ENCODE measurements at regions not wholly inside any gene's neighbourhood (a gene's known extent, or its start where the extent isn't known, plus 50 kb on each side); places are given as distances from the start of the nearest gene placed in this dataset.
A peak's percentile ranks its signal among the peaks of the same experiment; 100 is the strongest.
"Not testable (repeated sequence)": the region's sequence is repeated elsewhere in the genome, so short reads cannot be mapped to it uniquely, and the experiment has no call there.

DNA sequence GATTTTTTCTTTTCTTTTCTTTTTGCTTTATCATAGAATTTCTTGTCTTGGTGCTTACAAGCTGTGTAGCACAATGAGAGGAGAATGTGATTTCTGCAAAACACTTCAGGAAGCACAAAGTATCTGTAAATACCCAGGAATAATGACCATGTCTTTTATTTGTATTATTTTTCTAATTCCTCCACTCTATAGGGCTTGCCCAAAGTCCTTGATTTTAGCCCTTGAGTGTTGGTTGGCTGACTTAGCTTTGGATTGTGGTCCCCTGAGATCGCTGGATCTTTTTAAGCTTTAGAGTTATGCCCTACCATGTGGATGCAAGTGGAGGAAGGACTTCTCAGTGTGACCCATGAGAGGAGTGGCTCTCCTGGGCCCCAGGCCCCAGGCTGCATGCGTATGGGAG lies 52.2 kb downstream of the HOXC4 start:
- not testable (repeated sequence) for H3K36me3 Mint-ChIP-seq; H3K9me3 Mint-ChIP-seq; ATAC-seq (ENCODE audit: low read depth); H3K27ac Mint-ChIP-seq; DNase-seq (ENCODE audit: low spot score in 2 of 2); H3K4me3 Mint-ChIP-seq
- Mint-ChIP-seq H3K27me3 (peaks cover 29% of the 10 kb centered on the region), H3K4me1 (peaks cover 11% of the 10 kb centered on the region)

GRCh38 chr12:54106252-54106651 lies 52.6 kb downstream of the HOXC4 start:
- H3K27me3 Mint-ChIP-seq: peaks cover 30% of the 10 kb centered on the region
- DNase-seq (ENCODE audit: low spot score in 2 of 2); H3K4me3 Mint-ChIP-seq; H3K4me1 Mint-ChIP-seq; H3K36me3 Mint-ChIP-seq; H3K9me3 Mint-ChIP-seq; H3K27ac Mint-ChIP-seq; ATAC-seq (ENCODE audit: low read depth): not testable (repeated sequence)

GRCh38 chr12:54106803-54107579 lies 53.4 kb downstream of the HOXC4 start:
- Mint-ChIP-seq H3K27me3 (peaks cover 32% of the 10 kb centered on the region), H3K4me3 (peak overlapping the region; percentile 37)
- not testable (repeated sequence) for DNase-seq (ENCODE audit: low spot score in 2 of 2); ATAC-seq (ENCODE audit: low read depth); H3K9me3 Mint-ChIP-seq; H3K4me1 Mint-ChIP-seq; H3K27ac Mint-ChIP-seq; H3K36me3 Mint-ChIP-seq

DNA sequence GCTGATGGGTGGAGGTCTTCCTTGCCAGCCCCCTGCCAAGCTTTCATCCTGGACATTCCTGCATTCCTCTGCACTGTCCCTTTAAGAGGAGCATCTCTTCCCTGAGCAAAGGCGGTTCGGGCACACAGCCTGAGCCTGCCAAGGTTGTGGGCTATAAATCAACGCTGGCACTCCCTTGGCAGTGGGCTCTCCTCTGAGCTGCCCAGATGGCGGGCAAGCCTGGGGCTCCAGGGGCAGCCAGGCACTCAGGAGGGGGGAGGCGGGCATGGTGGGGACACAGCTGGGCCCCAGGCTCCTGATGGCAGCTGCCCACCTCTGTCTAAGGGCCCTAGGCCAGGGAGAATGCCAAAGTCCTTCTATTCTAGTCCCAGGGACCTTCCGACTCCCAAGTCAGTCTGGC lies 58.7 kb downstream of the HOXC4 start:
- H3K27me3 Mint-ChIP-seq: peaks cover 21% of the 10 kb centered on the region
- not testable (repeated sequence) for H3K27ac Mint-ChIP-seq; H3K4me1 Mint-ChIP-seq; H3K4me3 Mint-ChIP-seq; H3K9me3 Mint-ChIP-seq; ATAC-seq (ENCODE audit: low read depth); H3K36me3 Mint-ChIP-seq; DNase-seq (ENCODE audit: low spot score in 2 of 2)

DNA sequence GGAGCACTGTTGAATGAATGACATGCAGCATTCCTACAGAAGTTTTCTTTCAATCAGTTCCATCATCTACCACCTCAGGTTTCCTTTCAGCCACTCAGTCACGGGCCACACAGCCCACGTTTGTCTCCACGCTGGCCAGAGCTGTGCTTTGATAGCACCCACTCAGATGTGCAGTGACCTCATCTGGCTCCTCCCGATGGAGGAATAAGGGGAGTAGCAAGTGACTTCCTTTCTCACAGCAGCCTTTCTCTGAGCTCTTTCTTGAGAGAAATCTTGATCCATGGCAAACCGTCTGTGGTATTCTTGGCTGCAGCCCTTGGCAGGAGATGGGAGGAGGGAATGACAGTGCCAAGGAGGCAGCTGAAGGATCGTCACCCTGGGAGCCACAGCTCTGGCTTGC lies 62.4 kb downstream of the HOXC4 start:
- not testable (repeated sequence) for DNase-seq (ENCODE audit: low spot score in 2 of 2); H3K36me3 Mint-ChIP-seq

DNA sequence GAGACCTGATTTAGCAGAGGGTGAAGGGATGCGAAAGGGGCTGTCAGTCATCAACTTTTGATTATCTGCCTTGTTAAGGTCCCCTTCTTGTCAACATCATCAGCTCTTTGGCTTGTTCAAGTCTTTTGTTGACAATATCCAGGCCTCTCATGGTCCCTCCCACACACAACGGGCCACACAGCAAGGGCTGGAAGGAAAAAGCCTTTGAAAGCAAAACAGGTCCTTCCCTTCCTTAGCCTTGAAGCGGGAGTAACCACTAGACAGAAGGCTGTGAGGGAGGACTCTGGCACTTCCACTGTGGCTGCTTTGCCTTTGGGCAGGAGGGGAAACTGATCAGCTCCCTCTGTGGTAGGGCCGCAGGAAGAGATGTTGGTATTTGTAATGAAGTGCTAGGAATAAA lies 63.8 kb downstream of the HOXC4 start:
- H3K9me3 Mint-ChIP-seq; H3K4me1 Mint-ChIP-seq; H3K27ac Mint-ChIP-seq; H3K4me3 Mint-ChIP-seq; DNase-seq (ENCODE audit: low spot score in 2 of 2); H3K36me3 Mint-ChIP-seq; ATAC-seq (ENCODE audit: low read depth): not testable (repeated sequence)
- H3K27me3 Mint-ChIP-seq: peaks cover 10% of the 10 kb centered on the region

More for the DNA sequence above, 62.4 kb downstream of the HOXC4 start:
- not testable (repeated sequence) for H3K9me3 Mint-ChIP-seq; ATAC-seq (ENCODE audit: low read depth); H3K4me1 Mint-ChIP-seq; H3K27ac Mint-ChIP-seq; H3K4me3 Mint-ChIP-seq
- H3K27me3 Mint-ChIP-seq: peaks cover 11% of the 10 kb centered on the region

DNA sequence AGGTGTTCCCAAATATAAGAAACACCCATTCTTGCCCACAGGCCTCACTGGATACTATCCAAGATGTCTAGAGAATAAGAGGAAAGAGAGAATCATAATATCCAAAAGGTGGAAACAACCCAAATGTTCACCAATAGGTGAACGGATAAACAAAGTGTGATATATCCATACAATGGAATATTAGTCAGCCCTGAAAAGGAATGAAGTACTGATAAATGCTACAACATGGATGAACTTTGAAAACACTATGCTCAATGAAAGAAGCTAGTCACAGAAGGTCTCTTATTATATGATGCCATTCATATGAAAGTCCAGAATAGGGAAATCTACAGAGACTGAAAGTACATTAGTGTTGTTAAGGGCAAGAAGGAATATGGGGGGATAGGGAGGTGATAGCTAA lies 65.4 kb downstream of the HOXC4 start:
- not testable (repeated sequence) for H3K4me1 Mint-ChIP-seq; H3K9me3 Mint-ChIP-seq; H3K27ac Mint-ChIP-seq; H3K36me3 Mint-ChIP-seq; H3K4me3 Mint-ChIP-seq; ATAC-seq (ENCODE audit: low read depth); DNase-seq (ENCODE audit: low spot score in 2 of 2)
- H3K27me3 Mint-ChIP-seq: peaks cover 11% of the 10 kb centered on the region

DNA sequence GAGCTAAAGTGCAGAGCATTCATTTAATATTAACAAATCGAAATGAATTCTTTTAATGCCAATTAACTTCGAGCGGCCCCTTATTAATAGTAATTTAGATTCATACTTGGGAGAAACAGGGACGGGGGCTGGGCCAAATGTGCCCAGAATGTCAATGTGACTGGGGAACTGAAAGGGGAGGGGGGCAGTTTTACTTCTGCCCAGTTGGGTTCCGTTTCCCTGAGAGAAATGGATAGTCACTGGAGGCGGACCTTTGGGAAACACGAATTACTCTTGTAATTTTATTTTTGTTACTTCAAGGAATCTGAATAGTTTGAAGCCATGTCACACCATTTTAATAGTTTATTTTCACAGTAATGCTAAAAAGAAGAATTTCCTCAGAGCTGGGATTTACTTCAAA lies 64.8 kb downstream of the SMUG1 start:
- not testable (repeated sequence) for H3K4me3 Mint-ChIP-seq; DNase-seq (ENCODE audit: low spot score in 2 of 2); H3K27ac Mint-ChIP-seq; H3K36me3 Mint-ChIP-seq; H3K9me3 Mint-ChIP-seq; H3K4me1 Mint-ChIP-seq; ATAC-seq (ENCODE audit: low read depth)
- H3K27me3 Mint-ChIP-seq: peaks cover 13% of the 10 kb centered on the region

GRCh38 chr12:54125708-54126028 lies 63.1 kb downstream of the SMUG1 start:
- not testable (repeated sequence) for H3K4me1 Mint-ChIP-seq; DNase-seq (ENCODE audit: low spot score in 2 of 2); H3K36me3 Mint-ChIP-seq; H3K9me3 Mint-ChIP-seq; H3K27ac Mint-ChIP-seq
- H3K27me3 Mint-ChIP-seq: peaks cover 13% of the 10 kb centered on the region
- peak overlapping the region; percentile 75 for H3K4me3 Mint-ChIP-seq
- ATAC-seq (ENCODE audit: low read depth): peak; percentile 29

DNA sequence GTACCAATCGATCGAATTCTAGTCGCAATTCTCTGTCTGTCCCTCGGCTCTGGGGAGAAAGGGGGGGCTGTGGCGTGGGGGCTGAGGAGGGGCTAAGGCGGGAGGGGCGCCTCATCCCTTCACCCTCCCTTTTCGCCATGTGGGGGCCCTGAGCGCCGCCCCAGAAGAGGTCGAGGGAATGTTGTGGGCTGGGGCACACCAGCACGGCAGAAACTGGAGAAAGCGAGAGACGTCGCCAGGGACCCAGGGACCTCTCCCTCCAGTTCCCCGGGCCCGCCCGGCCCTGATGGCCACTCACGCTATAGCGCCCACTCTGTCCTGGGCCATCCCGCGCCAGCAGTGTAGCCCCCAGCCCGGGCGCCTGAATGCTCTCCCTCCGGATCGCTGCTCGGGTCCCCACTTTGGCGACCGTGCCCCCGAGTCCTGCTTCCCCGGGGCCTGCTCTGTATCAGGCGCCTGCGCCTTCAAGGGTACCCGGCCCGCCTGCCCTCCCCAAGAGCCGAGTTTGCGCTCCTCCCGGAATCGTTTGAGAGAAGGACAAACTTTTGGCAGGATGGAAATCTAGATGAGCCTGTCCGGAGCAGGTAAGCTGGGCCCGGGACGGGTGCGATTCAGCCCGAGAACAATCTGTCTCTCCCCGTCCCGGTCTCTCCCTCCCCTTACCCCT lies 62.6 kb downstream of the SMUG1 start:
- Mint-ChIP-seq H3K9me3 (no peaks in the 10 kb centered on the region), H3K27me3 (peaks cover 13% of the 10 kb centered on the region), H3K4me1 (peaks cover 8% of the 10 kb centered on the region), H3K27ac (no peak overlapping the region), H3K36me3 (peaks cover 3% of the 10 kb centered on the region), H3K4me3 (peak overlapping the region; percentile 75)
- DNase-seq (ENCODE audit: low spot score in 2 of 2) (peak; percentile 9 to 34), ATAC-seq (ENCODE audit: low read depth) (peak; percentile 49)

GRCh38 chr12:54126696-54127537 lies 61.9 kb downstream of the SMUG1 start:
- no peak overlapping the region for H3K27ac Mint-ChIP-seq
- peaks cover 8% of the 10 kb centered on the region for H3K4me1 Mint-ChIP-seq
- DNase-seq (ENCODE audit: low spot score in 2 of 2): peak in 1 of 2 donors; percentile 11
- peaks cover 3% of the 10 kb centered on the region for H3K36me3 Mint-ChIP-seq
- H3K4me3 Mint-ChIP-seq: peak overlapping the region; percentile 69
- ATAC-seq (ENCODE audit: low read depth): peak; percentile 65
- H3K27me3 Mint-ChIP-seq: peaks cover 10% of the 10 kb centered on the region
- no peaks in the 10 kb centered on the region for H3K9me3 Mint-ChIP-seq

DNA sequence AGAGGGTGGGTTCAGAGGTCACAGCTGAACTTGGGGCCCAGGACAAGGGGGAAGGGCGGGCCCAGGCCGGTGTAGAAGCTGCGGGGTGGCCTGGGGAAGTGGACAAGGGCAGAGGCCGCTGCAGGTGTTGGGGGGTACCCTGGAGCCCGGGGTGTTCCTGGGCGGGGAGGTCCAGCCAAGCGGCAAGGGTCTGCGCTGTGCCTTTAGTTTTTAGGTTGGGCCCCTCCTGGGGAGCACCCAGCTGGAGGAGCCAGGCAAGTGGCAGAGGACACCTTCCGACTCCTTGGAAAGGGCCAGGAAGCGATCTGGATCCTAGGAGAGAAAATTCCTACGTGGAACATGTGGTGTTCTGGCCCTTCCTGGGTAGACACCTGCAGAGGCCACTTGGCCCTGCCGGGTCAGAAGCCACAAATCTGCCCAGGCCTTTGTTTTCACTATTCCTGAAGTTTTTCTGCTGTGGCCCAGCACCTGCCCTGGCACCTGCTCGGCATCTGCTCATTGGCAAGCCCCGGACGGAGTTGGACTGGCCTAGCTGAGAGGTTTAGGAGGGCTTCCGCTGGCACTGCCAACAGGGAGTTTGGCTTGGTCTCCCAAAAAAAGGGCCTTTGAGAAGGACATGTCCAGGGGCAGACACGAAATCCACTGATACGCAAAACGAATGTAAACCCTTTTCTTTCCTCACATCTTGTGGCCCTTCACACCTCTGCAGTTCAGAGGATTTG lies 61.1 kb downstream of the SMUG1 start:
- DNase-seq (ENCODE audit: low spot score in 2 of 2) (no peak), ATAC-seq (ENCODE audit: low read depth) (no peak)
- Mint-ChIP-seq H3K9me3 (no peaks in the 10 kb centered on the region), H3K27me3 (peaks cover 7% of the 10 kb centered on the region), H3K36me3 (peaks cover 2% of the 10 kb centered on the region), H3K4me1 (peaks cover 8% of the 10 kb centered on the region), H3K4me3 (no peak overlapping the region), H3K27ac (no peak overlapping the region)

- Mint-ChIP-seq H3K4me1 (peaks cover 8% of the 10 kb centered on the region), H3K27me3 (peaks cover 6% of the 10 kb centered on the region), H3K9me3 (no peaks in the 10 kb centered on the region), H3K36me3 (peaks cover 2% of the 10 kb centered on the region), H3K27ac (no peak overlapping the region), H3K4me3 (no peak overlapping the region)
- ATAC-seq (ENCODE audit: low read depth): no peak
- no peak for DNase-seq (ENCODE audit: low spot score in 2 of 2)
These were observed 60.4 kb downstream of the SMUG1 start for GRCh38 chr12:54128416-54128815.
